ENCODE measurements at regions not wholly inside any gene's neighbourhood (a gene's known extent, or its start where the extent isn't known, plus 50 kb on each side); places are given as distances from the start of the nearest gene placed in this dataset.
"Not testable (repeated sequence)": the region's sequence is repeated elsewhere in the genome, so short reads cannot be mapped to it uniquely, and the experiment has no call there.

DNA sequence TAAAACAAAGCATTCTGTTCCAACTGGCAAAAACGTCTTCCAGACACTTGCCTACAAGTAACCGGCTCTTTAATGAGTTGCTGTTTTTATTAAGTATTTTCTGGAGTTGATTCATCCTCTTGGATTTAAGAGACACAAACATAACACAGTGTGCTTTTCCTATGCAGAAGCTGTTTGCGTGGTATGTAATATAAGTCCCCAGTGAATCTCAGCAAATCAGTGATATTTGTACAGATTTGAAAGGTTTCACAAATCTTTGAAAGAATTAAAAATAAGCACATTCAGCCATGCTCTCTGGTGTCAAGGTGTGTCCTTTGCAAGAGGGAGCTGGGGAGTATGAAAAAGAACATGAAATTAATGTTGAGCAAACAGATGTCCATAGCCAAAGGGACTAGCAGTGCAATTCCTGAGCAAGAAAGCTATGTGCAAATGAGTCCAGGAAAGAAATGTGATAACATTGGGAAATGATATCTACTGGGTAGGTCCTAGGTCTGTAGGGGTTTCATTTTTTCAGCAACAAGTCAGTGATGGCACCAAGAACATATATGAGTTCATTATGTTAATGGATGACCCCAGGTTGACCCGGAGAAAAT is 170.1 kb upstream of the PHACTR1 start:
- no peak for DNase-seq (ENCODE audit: low read depth)

DNA sequence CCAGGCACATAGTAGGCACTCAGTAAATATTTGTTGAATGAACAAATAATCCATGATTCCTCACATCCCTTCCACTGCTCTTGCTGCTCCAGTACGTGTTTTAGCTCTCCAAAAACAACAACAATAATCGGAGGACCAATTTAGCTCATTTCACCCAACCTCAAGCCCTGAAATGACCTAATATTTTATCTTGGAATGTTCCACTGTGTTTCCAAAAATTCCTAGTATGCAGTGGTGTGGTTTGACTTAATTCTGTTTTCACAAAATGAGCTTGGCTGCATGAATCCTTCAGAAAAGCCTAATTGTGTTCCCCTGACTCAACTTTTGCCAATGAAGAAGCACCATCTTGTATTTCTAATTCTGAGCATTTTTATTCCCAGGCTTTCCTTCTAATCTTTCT is 168.0 kb upstream of the PHACTR1 start:
- peak; percentile 94 for DNase-seq (ENCODE audit: low read depth)

DNA sequence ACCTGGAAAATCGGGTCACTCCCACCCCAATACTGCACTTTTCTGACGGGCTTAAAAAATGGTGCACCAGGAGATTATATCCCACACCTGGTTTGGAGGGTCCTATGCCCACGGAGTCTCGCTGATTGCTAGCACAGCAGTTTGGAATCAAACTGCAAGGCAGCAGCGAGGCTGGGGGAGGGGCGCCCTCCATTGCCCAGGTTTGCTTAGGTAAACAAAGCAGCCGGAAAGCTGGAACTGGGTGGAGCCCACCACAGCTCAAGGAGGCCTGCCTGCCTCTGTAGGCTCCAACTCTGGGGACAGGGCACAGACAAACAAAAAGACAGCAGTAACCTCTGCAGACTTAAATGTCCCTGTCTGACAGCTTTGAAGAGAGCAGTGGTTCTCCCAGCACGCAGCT is 167.1 kb upstream of the PHACTR1 start:
- DNase-seq (ENCODE audit: low read depth) = not testable (repeated sequence)

DNA sequence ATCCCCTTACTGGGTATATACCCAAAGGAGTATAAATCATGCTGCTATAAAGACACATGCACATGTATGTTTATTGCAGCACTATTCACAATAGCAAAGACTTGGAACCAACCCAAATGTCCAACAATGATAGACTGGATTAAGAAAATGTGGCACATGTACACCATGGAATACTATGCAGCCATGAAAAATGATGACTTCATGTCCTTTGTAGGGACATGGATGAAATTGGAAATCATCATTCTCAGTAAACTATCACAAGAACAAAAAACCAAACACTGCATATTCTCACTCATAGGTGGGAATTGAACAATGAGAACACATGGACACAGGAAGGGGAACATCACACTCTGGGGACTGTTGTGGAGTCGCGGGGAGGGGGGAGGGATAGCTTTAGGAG is 161.7 kb upstream of the PHACTR1 start:
- not testable (repeated sequence) for DNase-seq (ENCODE audit: low read depth)

DNA sequence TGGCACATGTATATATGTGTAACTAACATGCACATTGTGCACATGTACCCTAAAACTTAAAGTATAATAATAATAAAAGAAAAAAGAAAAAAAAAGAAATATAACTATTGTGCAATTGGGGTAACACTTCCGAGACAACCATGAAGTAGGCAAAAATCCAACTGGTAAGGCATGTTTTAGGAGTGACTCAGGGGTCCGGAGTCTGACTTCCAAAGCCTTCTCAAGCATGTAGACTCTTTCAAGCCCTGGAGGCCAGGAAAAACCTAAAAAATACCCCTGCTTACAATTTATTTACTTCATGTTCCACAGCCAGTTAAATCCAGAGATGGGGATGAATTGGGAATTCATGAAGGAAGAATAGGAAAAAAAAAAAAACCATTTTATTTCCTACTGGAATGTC is 161.3 kb upstream of the PHACTR1 start:
- peak; percentile 61 for DNase-seq (ENCODE audit: low read depth)

DNA sequence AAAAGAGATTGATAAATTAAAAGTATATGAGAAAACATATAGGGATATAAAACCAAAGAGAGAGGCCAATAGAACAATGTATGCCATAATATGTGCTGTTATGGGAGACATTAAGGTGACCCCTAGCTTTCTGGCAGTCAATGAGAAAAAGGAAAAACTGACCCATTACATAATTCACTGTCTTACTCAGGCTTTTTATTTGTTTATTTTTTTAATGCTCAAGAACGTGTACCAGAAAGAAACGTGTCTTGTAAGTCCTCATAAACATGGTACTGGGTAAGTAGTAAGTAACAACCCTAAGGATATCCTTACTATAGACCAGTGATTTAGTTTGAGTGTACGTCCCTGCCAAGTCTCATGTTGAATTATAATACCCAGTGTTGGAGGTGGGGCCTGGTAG is 160.8 kb upstream of the PHACTR1 start:
- no peak for DNase-seq (ENCODE audit: low read depth)

DNA sequence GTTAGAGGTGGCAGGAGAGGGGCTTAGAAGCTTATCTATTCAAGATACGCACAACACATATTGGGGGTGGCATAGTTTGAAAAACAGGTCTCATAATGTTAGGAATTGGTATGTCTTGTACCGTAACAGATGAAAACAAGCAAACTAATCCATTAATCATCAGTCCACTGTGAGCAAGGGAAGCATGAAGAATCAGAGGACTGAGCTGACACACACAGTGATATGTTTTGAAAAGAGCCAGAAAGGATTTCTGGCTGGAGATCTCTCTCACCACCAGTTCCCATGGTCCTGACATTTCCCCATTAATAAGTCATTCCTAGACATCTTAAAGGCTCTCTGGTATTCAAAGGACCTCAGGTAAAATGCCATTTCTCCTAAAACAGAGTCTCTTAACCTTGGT is 158.8 kb upstream of the PHACTR1 start:
- DNase-seq (ENCODE audit: low read depth) = no peak

DNA sequence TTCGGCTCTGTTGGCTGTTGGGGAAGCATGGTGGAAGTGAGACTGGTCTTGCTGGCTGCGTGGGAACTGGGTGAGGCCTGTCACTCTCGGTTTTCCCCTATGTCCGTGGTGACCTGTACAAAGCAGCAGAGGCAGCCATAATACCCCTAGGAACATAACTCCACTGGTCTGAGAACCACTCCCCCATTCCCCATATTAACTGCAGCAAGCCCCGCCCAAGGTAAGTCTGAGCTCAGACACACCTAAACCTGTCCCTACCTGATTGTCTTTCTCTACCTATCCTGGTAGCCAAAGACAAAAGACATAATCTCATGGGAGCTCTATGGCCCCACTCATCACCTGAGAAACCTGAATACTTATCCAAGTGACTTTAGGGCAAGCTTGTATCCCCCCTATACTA is 156.3 kb upstream of the PHACTR1 start:
- no peak for DNase-seq (ENCODE audit: low read depth)

DNA sequence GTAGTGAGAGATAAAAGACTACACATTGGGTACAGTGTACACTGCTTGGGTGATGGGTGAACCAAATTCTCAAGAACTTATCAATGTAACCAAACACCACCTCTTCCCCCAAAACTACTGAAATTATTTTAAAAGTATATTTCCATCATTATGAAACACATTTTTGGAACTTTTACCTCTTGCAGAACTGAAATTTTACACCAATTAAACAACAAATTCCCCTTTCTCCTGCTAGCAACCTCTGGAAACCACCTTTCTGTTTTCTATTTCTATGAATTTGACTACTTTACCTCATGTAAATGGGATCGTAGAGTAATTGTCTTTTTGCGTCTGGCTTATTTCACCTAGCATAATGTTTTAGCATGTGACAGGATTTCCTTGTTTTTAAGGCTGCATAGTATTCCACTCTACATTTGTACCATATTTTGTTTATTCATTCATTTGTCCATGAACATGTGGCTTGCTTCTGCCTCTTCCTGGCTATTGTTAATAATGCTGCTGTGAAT is 149.9 kb upstream of the PHACTR1 start:
- DNase-seq (ENCODE audit: low read depth) = no peak

DNA sequence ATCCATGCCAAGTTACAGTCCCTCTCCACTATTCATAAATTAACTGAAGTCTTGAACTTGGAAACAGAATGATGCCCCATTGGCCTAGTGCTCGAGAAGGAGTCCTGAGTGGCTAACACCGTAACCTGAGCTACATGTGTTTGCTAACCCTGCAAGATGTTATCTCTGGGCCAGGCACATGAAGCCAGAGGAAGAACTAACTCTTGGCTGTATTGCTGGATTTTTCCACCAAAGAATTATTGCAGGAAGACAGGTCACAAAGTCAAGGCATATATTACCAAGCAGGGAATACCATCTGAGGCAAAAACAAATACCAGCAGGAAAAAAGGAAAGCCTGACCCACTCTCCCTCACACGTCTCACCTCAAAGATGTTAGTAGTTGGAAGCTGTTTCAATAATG is 148.9 kb upstream of the PHACTR1 start:
- DNase-seq (ENCODE audit: low read depth) = no peak

DNA sequence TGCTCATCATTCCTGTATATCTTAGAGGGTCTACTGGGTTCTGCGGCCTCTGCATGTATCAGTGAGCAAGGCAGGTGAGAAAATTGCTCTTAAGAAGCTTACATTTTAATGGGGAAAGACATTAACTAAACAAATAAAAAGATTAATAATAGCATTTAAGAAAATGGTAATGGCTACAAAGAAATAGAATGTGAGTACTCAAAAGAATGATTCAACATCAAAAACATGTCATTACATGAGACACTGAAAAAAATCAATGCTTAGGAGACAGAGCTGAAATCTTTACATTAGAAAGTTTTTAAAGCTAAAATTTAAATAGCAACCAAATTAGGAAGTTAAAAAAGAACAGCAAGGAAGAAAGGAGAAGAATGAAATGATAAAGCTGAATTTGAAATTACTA is 146.9 kb upstream of the PHACTR1 start:
- no peak for DNase-seq (ENCODE audit: low read depth)

DNA sequence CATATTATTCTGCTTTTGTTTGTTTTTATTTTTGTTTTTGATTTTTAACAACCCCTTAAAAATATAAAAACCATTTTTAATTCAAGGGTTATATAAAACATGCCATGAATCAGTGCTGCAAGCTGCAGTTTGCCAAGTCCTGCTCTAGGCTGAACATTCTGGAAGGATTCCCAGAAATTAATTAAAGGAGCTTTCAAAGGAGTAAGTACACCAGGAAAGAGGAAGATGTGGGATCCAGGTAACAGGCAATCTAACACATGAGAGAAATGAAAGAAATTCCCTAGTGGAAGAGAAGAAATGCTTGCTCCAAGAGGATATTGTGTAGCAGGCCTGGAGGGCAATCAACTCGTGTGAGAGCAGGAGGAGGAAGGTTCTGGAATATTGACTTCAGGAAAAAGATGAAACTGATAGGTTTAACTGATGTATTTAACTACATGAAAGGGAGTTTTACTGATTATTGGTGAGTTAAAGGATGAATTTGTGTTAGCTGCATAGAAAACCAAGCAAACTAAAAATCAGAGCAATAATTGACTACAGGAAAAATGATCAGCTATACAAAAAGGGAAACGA is 146.0 kb upstream of the PHACTR1 start:
- DNase-seq (ENCODE audit: low read depth) = no peak

DNA sequence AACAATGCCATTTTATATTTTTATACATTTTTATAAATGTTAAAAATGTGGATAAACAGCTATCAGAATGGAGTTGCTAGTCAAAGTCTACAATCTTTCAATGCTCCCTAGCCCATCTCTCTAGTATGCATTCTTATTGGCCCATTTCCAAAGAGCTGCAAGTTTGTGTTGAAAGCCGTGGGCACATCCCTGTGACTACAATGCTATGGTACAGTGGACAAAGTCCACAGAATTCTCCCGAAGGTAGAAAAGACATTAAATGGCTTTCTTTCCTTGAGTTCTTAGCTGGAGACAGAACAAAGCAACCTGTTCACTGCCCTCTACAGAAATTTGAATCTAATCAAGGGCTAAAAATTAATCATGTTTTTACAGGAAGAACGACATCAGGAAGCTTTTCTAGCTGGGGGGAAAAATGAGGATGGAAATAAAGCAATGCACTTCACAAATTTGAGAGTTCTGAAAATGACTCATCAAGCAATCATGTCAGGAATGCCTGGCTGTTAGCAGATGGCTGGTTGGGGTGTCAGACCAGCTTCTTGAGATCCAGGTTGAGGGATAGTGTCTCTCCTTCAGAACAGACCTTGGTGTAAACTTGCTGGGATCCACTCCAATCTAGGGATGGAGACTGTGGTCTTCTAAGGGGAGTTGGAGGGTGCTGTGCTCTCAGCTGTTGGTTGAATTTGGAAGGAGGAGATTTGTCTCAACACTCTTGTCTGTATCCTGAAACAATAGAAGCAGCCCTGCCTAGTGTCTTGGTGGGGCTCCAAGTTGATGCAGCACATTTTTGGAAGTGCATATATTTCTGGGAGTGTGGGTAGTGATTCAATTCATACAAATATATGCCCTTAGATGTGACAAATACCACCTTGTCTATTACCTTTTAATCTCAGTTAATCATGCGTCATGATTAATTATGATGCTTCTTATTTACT is 143.4 kb upstream of the PHACTR1 start:
- peak; percentile 60 for DNase-seq (ENCODE audit: low read depth)

DNA sequence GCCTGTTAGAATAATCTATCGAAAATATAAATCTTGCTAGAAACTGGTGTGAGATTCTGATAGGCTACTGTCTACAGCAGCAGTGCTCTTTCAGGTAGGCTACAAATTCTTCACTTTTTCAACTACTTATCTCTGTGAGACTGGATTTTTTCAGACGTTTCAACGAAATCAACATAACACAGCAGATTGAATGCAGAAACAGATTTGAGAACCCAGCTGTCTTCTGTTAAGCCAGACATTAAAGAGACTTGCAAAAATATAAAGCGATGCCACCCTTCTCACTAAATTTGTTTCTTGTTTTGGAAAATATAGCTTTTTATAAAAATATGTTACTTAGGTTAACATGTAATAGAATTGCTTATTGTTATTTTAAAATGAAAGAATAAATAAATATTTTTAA is 140.6 kb upstream of the PHACTR1 start:
- no peak for DNase-seq (ENCODE audit: low read depth)

DNA sequence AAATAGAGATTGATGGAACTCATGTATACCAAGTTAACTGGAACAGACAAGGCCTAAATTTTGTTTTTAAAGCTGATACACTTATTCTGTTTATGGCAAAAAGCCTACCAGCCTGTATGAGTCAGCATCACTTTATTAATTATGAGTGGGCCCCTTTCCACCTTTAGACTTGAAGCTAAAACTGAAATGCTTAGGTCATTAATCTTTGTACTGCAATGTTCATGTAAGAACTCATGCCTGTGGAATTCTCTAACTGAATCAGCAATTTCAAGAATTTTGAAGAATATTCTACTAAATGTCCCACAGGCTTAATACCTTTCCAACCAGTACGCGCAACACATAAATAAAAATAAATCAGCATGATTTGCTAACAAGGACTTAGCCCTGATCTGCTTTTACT is 140.2 kb upstream of the PHACTR1 start:
- DNase-seq (ENCODE audit: low read depth) = peak; percentile 42

DNA sequence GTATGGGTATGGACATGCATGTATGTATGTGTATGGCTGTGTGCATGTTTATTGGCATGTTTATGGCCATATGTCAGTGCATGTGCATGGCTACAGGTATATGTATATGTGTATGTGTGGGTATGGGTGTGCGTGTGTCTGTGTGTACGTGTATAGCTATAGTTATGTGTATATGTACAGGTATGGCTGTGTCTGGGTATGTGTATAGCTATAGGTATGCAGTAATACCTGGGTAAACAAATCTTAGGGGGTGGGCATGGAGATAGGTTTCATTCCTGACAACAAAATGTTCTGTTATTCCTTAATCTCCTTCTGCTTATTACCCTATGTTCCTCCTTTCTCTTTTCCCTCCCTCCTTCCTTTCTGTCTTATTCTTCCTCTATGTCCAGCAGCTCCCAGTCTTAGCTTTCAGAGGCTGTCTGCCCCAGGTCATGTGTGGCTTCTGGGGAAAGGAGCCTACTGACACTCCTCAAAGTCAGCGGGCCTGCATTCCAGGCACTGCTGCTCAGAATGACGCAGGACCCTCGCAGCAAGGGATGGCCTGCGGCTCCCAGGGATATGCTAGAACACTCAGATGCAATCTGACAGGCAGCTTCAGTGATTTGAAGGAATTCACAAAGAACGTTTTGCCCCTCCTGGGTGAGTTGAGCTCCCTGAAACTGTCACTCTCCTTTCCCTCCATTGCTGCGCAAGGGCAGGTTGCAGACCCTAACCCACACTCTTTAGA is 139.3 kb upstream of the PHACTR1 start:
- DNase-seq (ENCODE audit: low read depth) = no peak

DNA sequence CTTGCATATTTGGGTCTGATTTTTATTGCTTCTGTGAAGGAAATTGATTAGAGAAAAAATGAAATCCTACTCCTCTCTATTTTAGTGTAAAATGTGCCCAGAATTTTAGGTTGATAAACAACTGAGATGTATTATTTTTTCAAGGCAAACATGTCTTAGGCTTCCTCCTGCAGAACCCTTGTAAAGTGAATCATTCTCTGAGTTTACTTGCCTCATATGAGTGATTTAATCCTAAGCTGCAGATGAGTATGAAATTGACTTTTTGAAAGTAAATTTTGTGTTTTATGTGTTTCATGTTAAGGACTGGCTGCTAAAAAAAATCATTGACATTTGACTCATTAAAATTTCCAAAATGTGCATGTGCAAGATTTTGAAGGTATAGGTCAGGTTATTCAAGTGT is 138.5 kb upstream of the PHACTR1 start:
- no peak for DNase-seq (ENCODE audit: low read depth)

DNA sequence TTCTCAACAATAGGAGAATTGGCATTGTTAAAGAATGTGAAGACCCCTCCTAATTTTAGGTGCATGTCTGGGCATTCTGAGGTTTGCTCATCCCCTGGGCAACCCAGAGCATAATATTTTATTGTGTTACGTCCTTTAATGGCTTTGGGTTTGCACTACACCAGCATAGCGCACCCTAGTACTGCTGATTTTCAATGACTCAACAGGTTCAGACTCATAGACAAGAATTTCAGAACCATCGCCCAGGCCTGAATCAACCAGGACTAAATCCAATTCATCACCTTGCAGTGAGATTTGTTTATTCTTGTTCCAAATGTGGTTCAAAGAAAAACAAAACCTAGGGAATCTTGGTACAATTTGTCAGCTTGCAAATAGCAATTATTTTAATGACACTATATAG is 137.8 kb upstream of the PHACTR1 start:
- peak; percentile 50 for DNase-seq (ENCODE audit: low read depth)

DNA sequence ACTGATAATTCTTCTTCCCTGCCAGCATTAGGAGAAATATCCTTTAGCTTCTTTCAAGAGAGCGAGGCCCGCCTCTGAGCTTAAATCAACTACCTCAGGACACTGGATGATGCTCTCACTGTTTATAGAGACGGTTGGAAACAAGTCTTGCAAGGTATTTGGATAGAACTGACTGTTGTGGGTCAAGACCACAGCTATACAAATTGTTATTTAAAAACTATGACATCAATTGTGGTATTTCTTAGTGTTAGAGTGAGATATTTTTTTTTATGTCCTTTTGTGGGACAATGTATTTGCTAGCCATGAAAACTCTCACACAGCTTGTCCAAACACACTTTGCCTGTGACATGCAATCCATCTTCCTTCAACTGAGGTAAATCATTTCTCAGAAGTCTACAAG is 136.3 kb upstream of the PHACTR1 start:
- no peak for DNase-seq (ENCODE audit: low read depth)

DNA sequence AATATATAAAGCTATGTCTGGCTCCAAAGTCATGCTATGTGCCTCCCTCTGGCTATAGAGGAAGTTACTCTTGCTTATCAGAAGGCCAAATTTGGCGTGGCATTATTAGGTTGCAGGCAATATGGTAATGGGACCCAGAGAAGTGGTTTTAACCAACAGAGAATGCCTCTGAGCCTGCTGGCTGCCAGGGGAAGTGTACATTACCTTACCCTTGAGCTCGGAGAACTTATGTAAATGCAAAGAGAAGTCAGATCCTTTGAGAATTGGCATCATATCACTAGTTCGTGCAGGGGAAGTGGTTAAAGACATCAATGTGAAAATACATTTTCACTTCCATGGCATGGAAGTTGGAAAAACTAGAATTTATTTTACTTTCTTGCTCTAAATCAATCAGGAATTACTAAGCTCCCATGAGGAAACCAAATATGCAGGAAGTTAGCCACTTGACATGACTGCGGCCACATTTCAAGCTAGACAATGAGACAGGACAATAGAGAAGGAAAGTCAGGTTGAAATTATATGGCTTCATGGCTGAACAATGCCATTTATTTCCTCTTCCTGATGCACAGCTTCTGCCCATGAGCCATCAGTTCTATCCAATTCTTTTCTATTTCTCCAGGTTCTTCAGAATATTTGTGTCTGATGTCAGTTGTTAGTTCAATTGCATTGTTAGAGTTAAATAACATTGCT is 134.0 kb upstream of the PHACTR1 start:
- DNase-seq (ENCODE audit: low read depth) = no peak

DNA sequence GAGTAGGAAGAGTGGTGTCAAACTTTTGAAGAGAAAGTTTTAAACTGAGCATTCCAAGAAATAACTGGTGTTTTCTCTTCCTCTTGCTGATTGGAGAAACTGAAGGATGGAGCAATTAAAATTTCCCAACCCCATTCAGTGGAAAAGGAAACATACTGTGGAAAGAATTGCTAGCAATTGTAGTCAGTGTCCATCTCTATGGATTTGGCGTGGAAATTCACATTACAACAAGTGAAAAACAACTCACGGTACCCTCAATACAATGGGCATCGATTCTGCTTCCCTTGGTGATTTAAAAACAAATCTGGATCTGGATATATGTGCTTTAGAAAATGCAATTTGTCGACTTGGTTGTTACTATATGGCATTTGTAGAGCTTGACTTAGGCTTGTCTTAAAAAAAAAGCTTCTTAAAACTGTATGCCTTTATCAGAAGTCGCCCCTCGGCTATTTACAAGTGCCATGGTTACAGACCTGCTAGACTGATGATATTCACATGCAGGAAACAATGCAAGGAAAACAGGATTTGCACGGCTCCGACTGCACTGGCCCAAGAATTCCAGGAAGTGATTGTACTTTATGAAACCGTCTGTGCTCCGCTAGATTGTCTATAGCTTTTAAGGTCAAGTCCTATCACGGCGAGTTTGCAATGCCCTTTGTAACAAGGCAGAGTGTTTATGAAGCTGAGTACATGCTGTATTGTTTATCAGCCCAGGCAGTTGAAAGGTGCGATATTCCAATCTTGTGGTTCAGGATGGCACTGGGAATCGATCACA is 131.7 kb upstream of the PHACTR1 start:
- DNase-seq (ENCODE audit: low read depth) = no peak

All from GM04503 (cell line).